HG02973 (cell line): ENCODE measurements at regions not wholly inside any gene's neighbourhood (a gene's known extent, or its start where the extent isn't known, plus 50 kb on each side); places are given as distances from the start of the nearest gene placed in this dataset.
"Not testable (repeated sequence)": the region's sequence is repeated elsewhere in the genome, so short reads cannot be mapped to it uniquely, and the experiment has no call there.

Experiments used
- ATAC-seq: cut with Tn5 transposase; IDR thresholded peaks from one replicate; pipeline ENCODE4 v1.9.1; 2021; ENCODE audit warnings: moderate library complexity; ENCODE audit not compliant: unreplicated experiment

- no peak for ATAC-seq
Measured at GRCh38 chr2:111660811-111661210, 223.2 kb downstream of the ANAPC1 start.

- no peak for ATAC-seq
Measured at GRCh38 chr2:111661286-111661940, 222.6 kb downstream of the ANAPC1 start.

- no peak for ATAC-seq
Measured at GRCh38 chr2:111662039-111662770, 221.8 kb downstream of the ANAPC1 start.

GRCh38 chr2:111662771-111663470, 221.1 kb downstream of the ANAPC1 start:
- no peak for ATAC-seq

- ATAC-seq, result no peak
Measured at GRCh38 chr2:111663471-111664274, 220.3 kb downstream of the ANAPC1 start.

GRCh38 chr2:111664275-111664850, 219.6 kb downstream of the ANAPC1 start:
- no peak for ATAC-seq

- ATAC-seq, result no peak
Measured at GRCh38 chr2:111665011-111665410, 219.0 kb downstream of the ANAPC1 start.

- no peak for ATAC-seq
Measured at GRCh38 chr2:111665551-111666116, 218.4 kb downstream of the ANAPC1 start.

GRCh38 chr2:111666160-111666559, 217.8 kb downstream of the ANAPC1 start:
- no peak for ATAC-seq

GRCh38 chr2:111667001-111667400, 217.0 kb downstream of the ANAPC1 start:
- ATAC-seq, result no peak

GRCh38 chr2:111667542-111668273, 216.3 kb downstream of the ANAPC1 start:
- no peak for ATAC-seq

- ATAC-seq, result no peak
Measured at GRCh38 chr2:111668274-111668616, 215.7 kb downstream of the ANAPC1 start.

- ATAC-seq, result no peak
Measured at GRCh38 chr2:111668741-111669140, 215.3 kb downstream of the ANAPC1 start.

- ATAC-seq, result no peak
Measured at GRCh38 chr2:111669928-111670695, 213.9 kb downstream of the ANAPC1 start.

- no peak for ATAC-seq
Measured at GRCh38 chr2:111670776-111671175, 213.2 kb downstream of the ANAPC1 start.

GRCh38 chr2:111671426-111672150, 212.4 kb downstream of the ANAPC1 start:
- ATAC-seq, result no peak

- ATAC-seq, result not testable (repeated sequence)
Measured at GRCh38 chr2:111672641-111673040, 211.4 kb downstream of the ANAPC1 start.

GRCh38 chr2:111673526-111673925, 210.5 kb downstream of the ANAPC1 start:
- ATAC-seq, result no peak
